K562 (cell line): ENCODE measurements at regions not wholly inside any gene's neighbourhood (a gene's known extent, or its start where the extent isn't known, plus 50 kb on each side); places are given as distances from the start of the nearest gene placed in this dataset.

Source experiments
- ATAC-seq: fragments of 200-7000 bp; cut with Tn5 transposase; 3 replicates; pipeline ENCODE4 v1.9.1; 2020; ENCODE audit warnings: moderate library complexity
- BruUV-seq: library from RNA; stranded (reverse); fragments of 400-500 nt; replicated peaks from 2 replicates; lab custom pipeline; 2021; lab: Mats Ljungman, UMichigan
- CTCF ChIA-PET: fragments of 300-600 bp; formaldehyde crosslinking; extraction: SDS; loops from one replicate; lab custom pipeline; 2021; ENCODE audit warnings: low intra/inter-chr PET ratio; lab: Yijun Ruan, JAX
- POLR2A ChIA-PET: fragments of 300-600, 350-650 bp; sonication (Branson Sonifier 250); formaldehyde crosslinking; extraction: SDS; loops from one replicate; lab custom pipeline; 2021; ENCODE audit warnings: antibody characterized with exemption, inconsistent platforms; lab: Yijun Ruan, JAX
- DNase-seq, 4 experiments: peaks; one replicate each; pipeline versions ENCODE4 v3.0.0 to v3.0.0-alpha.2; 2011 to 2018; ENCODE audit warnings: low spot score in 3 of 4, mixed read lengths in 3 of 4; ENCODE audit errors: extremely low read depth in 1 of 4
- FAIRE-seq: peaks from 2 replicates; lab custom pipeline; 2011; peaks lifted over from hg19 to GRCh38; lab: Jason Lieb, UNC
- H2AFZ ChIP-seq: 2 replicates; pipeline ENCODE4 v1.6.0; 2011; ENCODE audit warnings: low read depth, low read length, control low read depth, inconsistent platforms
- H3K27ac ChIP-seq: fragments of 200-600 bp; 3 replicates; pipeline ENCODE4 v1.8.0; 2011; ENCODE audit warnings: low read depth, mild to moderate bottlenecking, control low read depth, inconsistent platforms, low read length, moderate library complexity, mixed read lengths; ENCODE audit errors: extremely low read depth
- H3K27me3 ChIP-seq, 2 experiments: fragments of 300-600 bp in 1 of 2; 2 replicates in 1 of 2; 3 replicates in 1 of 2; pipeline versions ENCODE4 v1.6.0 to v1.8.0; 2011; ENCODE audit warnings: inconsistent platforms in 2 of 2, low read length in 2 of 2, mild to moderate bottlenecking in 1 of 2, mixed read lengths in 1 of 2, moderate library complexity in 1 of 2; ENCODE audit not compliant: control insufficient read depth in 2 of 2, insufficient read depth in 2 of 2
- H3K36me3 ChIP-seq: fragments of 300-600 bp; 3 replicates; pipeline ENCODE4 v1.8.0; 2011; ENCODE audit warnings: mild to moderate bottlenecking, low read length, inconsistent platforms; ENCODE audit not compliant: control insufficient read depth, insufficient read depth
- H3K4me1 ChIP-seq, 2 experiments: fragments of 200-600 bp in 1 of 2; replicated peaks in 1 of 2; 2 replicates in 1 of 2; 3 replicates in 1 of 2; pipeline versions ENCODE4 v1.5.1 to v1.8.0; 2011; ENCODE audit warnings: inconsistent platforms in 2 of 2, low read length in 2 of 2, mild to moderate bottlenecking in 1 of 2, mixed read lengths in 1 of 2, moderate library complexity in 1 of 2; ENCODE audit not compliant: control insufficient read depth in 2 of 2, insufficient read depth in 2 of 2
- H3K4me2 ChIP-seq: 2 replicates; pipeline ENCODE4 v1.6.1; 2011; ENCODE audit warnings: low read length, control low read depth, inconsistent platforms, mixed read lengths; ENCODE audit not compliant: insufficient read depth
- H3K4me3 ChIP-seq: fragments of 200-600 bp; sonication (generic), shearing (Covaris generic); 2 replicates; pipeline ENCODE4 v1.5.1; 2016; ENCODE audit warnings: control low read depth, inconsistent platforms
- H3K79me2 ChIP-seq: fragments of 200-600 bp; 3 replicates; pipeline ENCODE4 v1.8.0; 2011; ENCODE audit warnings: low read length, inconsistent platforms; ENCODE audit not compliant: control insufficient read depth, insufficient read depth
- H3K9ac ChIP-seq, 2 experiments: 2 replicates each; pipeline versions ENCODE4 v1.6.0 to v1.6.1; 2011; ENCODE audit warnings: low read depth in 2 of 2, low read length in 2 of 2, control low read depth in 1 of 2, inconsistent platforms in 1 of 2, mild to moderate bottlenecking in 1 of 2, mixed read lengths in 1 of 2; ENCODE audit not compliant: insufficient read depth in 1 of 2
- H3K9me1 ChIP-seq: one replicate; pipeline ENCODE4 v1.6.0; 2011; ENCODE audit warnings: inconsistent platforms, mild to moderate bottlenecking, low read length, moderate library complexity; ENCODE audit not compliant: control insufficient read depth, insufficient read depth
- H3K9me3 ChIP-seq: replicated peaks from 2 replicates; pipeline ENCODE4 v1.5.1; 2011; ENCODE audit warnings: low read depth, low read length, inconsistent platforms; ENCODE audit not compliant: control insufficient read depth, insufficient read depth
- H4K20me1 ChIP-seq: replicated peaks from 2 replicates; pipeline ENCODE4 v1.6.1; 2011; ENCODE audit warnings: low read length, inconsistent platforms, mixed read lengths; ENCODE audit not compliant: control insufficient read depth, insufficient read depth
- ARID3B ChIP-seq: fragments of 250-450 bp; sonication (Bioruptor Pico); IDR thresholded peaks from 2 replicates; pipeline ENCODE4 v1.4.0; 2020; ENCODE audit warnings: borderline replicate concordance
- ELF1 ChIP-seq: fragments of 200-800 bp; sonication (Bioruptor generic); IDR thresholded peaks from 2 replicates; pipeline ENCODE4 v1.6.1; 2016; ENCODE audit warnings: missing genetic modification characterization, missing compliant biosample characterization
- ETS2 ChIP-seq: IDR thresholded peaks from 2 replicates; pipeline ENCODE4 v1.6.1; 2016; ENCODE audit warnings: borderline replicate concordance, missing genetic modification characterization, mild to moderate bottlenecking, moderate library complexity, missing compliant biosample characterization; ENCODE audit not compliant: poor library complexity, severe bottlenecking
- FOXK2 ChIP-seq, 2 experiments: fragments of 450-650 bp; IDR thresholded peaks in 1 of 2; conservative IDR thresholded peaks in 1 of 2; 2 replicates each; pipeline ENCODE4 v1.6.1; 2016; ENCODE audit warnings: low read depth in 2 of 2, mild to moderate bottlenecking in 1 of 2
- HDAC3 ChIP-seq: fragments of 450-650 bp; IDR thresholded peaks from 2 replicates; pipeline ENCODE4 v1.6.1; 2018; ENCODE audit warnings: borderline replicate concordance, mild to moderate bottlenecking, moderate library complexity; ENCODE audit not compliant: partially characterized antibody
- HMGN3 ChIP-seq: IDR thresholded peaks from 2 replicates; pipeline ENCODE4 v1.6.1; 2011; ENCODE audit warnings: borderline replicate concordance, low read depth, mild to moderate bottlenecking, mixed read lengths, low read length; ENCODE audit not compliant: insufficient read length; ENCODE audit errors: extremely low read depth
- MAFG ChIP-seq: fragments of 450-650 bp; conservative IDR thresholded peaks from 2 replicates; pipeline ENCODE4 v1.6.1; 2016; ENCODE audit warnings: missing genetic modification characterization, missing compliant biosample characterization
- MAFK ChIP-seq: IDR thresholded peaks from 2 replicates; pipeline ENCODE4 v1.6.1; 2011; ENCODE audit warnings: low read length, improper control_type of control experiment
- NCOA6 ChIP-seq: fragments of 450-650 bp; IDR thresholded peaks from 2 replicates; pipeline ENCODE4 v1.6.1; 2017; ENCODE audit warnings: mild to moderate bottlenecking
- PRMT5 ChIP-seq: sonication (generic); formaldehyde crosslinking; IDR thresholded peaks from 2 replicates; pipeline ENCODE4 v1.5.0; 2020; ENCODE audit warnings: missing genetic modification reagents
- RBFOX2 ChIP-seq: fragments of 200-400 bp; formaldehyde crosslinking; IDR thresholded peaks from 2 replicates; pipeline ENCODE4 v1.6.1; 2017; ENCODE audit warnings: low read depth, mild to moderate bottlenecking, low read length, moderate library complexity
- SOX6 ChIP-seq: fragments of 450-650 bp; IDR thresholded peaks from 2 replicates; pipeline ENCODE4 v1.6.1; 2014; ENCODE audit warnings: mild to moderate bottlenecking
- TAF7 ChIP-seq: fragments of 450-650 bp; IDR thresholded peaks from 2 replicates; pipeline ENCODE4 v1.6.1; 2016; ENCODE audit warnings: missing genetic modification characterization, missing compliant biosample characterization
- TCF3 ChIP-seq: sonication (generic); formaldehyde crosslinking; IDR thresholded peaks from 2 replicates; pipeline ENCODE4 v1.4.0; 2020; ENCODE audit warnings: mild to moderate bottlenecking, missing genetic modification reagents
- ZNF316 ChIP-seq: fragments of 450-650 bp; IDR thresholded peaks from 2 replicates; pipeline ENCODE4 v1.6.1; 2016
- ZNF518B ChIP-seq: fragments of 250-450 bp; sonication (Bioruptor Pico); IDR thresholded peaks from 2 replicates; pipeline ENCODE4 v1.5.0; 2021; ENCODE audit warnings: mild to moderate bottlenecking, moderate library complexity
- ZNF586 ChIP-seq: fragments of 450-650 bp; formaldehyde crosslinking; conservative IDR thresholded peaks from 2 replicates; pipeline ENCODE4 v1.4.0; 2020; ENCODE audit warnings: mild to moderate bottlenecking, moderate library complexity
- ZNF695 ChIP-seq: fragments of 450-650 bp; formaldehyde crosslinking; IDR thresholded peaks from 2 replicates; pipeline ENCODE4 v1.4.0; 2020; ENCODE audit warnings: mild to moderate bottlenecking, moderate library complexity
- WGBS: fragments of 100-300 bp; shearing (Covaris generic); methylation state at CpG from one replicate; pipeline ENCODE4 v1.1.6; 2016; ENCODE audit warnings: low coverage, mixed read lengths; ENCODE audit not compliant: insufficient coverage; ENCODE audit errors: missing lambda C conversion rate; 5-methylcytosine and 5-hydroxymethylcytosine counted together
- in situ Hi-C: fragments of 300-500 bp; cut with MboI; formaldehyde crosslinking; loops from 4 replicates; pipeline ENCODE4 v1.15.0; 2018; ENCODE audit warnings: inconsistent platforms, mixed read lengths
- intact Hi-C: fragments of 100-400 bp; cut with micrococcal nuclease; formaldehyde crosslinking; loops from 2 replicates; pipeline ENCODE4 v1.14.2; 2022
- TF ChIP-seq, protein P1 (sequence below): fragments of 450-650 bp; IDR thresholded peaks from 2 replicates; pipeline ENCODE4 v1.6.1; 2017; ENCODE audit warnings: mild to moderate bottlenecking, moderate library complexity

DNA sequence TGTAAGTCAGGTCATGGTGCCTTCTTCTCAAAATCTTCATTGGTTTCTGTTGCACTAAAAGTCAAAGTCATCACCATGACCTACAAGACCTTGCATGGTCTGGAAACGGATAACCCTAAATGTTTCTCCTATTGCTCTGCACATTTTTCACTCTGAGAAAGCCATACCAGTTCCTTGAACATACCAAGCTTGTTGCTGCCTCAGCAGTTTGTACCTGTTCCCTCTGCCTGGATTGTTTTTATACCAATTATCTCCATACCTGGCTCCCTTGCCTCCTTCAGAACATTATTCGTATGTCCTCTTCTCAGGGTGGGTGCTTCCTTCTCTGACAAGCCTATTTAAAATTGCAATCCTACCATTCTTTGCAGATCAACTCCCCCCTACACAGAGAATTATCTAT lies 498.4 kb downstream of the DSC3 start:
- ChIA-PET CTCF (no interaction called here), POLR2A (no interaction called here)
- Histone ChIP-seq H3K9me3 (no peaks in the 10 kb centered on the region), H3K79me2 (no peaks in the 10 kb centered on the region), H3K4me3 (no peak overlapping the region), H3K27ac (no peak overlapping the region), H3K36me3 (no peaks in the 10 kb centered on the region), H3K27me3 (no peaks in the 10 kb centered on the region), H2AFZ (no peak overlapping the region), H4K20me1 (no peaks in the 10 kb centered on the region), H3K4me2 (no peak overlapping the region), H3K4me1 (0 out of 5 replicates have a peak, but pooled peaks cover 0 to 4% of the 10 kb centered on the region in 2 experiments), H3K9ac (no peak overlapping the region), H3K9me1 (no peaks in the 10 kb centered on the region)
- FAIRE-seq, result no peak
- 13% methylated on average over 2 of the region's 2 CpGs for WGBS
- no peak for DNase-seq
- no TSS peak for BruUV-seq
- ATAC-seq, result no peak
- in situ Hi-C loops, result no loop called here
- intact Hi-C loops, result no loop called here
- TF ChIP-seq ARID3B (CRISPR knock-in tag) (no peak), ELF1 (tag) (no peak), MAFG (tag) (peak; percentile 21; the same call in 1 of the 2 replicates), RBFOX2 (no peak), HDAC3 (no peak), MAFK (peak; percentile 25; the same call in 1 of the 2 replicates), PRMT5 (no peak), ETS2 (tag) (no peak), TAF7 (no peak), FOXK2 (conservative IDR thresholded peaks at IDR 0.05 in 1 of 2, IDR thresholded peaks at IDR 0.05 in 1 of 2; ENCODE audit: low read depth in 2 of 2) (no peak), HMGN3 (no peak), ZNF518B (no peak), ZNF586 (no peak), SOX6 (no peak), ZNF316 (peak; percentile 53; the same call in 1 of the 2 replicates), NCOA6 (no peak), ZNF695 (no peak), TCF3 (no peak)
- TF ChIP-seq, protein P1, sequence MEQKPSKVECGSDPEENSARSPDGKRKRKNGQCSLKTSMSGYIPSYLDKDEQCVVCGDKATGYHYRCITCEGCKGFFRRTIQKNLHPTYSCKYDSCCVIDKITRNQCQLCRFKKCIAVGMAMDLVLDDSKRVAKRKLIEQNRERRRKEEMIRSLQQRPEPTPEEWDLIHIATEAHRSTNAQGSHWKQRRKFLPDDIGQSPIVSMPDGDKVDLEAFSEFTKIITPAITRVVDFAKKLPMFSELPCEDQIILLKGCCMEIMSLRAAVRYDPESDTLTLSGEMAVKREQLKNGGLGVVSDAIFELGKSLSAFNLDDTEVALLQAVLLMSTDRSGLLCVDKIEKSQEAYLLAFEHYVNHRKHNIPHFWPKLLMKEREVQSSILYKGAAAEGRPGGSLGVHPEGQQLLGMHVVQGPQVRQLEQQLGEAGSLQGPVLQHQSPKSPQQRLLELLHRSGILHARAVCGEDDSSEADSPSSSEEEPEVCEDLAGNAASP, result no peak
